ENCODE measurements at regions not wholly inside any gene's neighbourhood (a gene's known extent, or its start where the extent isn't known, plus 50 kb on each side); places are given as distances from the start of the nearest gene placed in this dataset.

GRCh38 chr2:6602471-6602870, 263.2 kb downstream of the CMPK2 start:
- TF ChIP-seq CTCF (IDR thresholded peaks at IDR 0.05) (no peak), POLR2A (IDR thresholded peaks at IDR 0.05) (no peak), EP300 (IDR thresholded peaks at IDR 0.05) (no peak), POLR2AphosphoS5 (IDR thresholded peaks at IDR 0.05) (no peak)
